HG03066 (cell line): ENCODE measurements at regions not wholly inside any gene's neighbourhood (a gene's known extent, or its start where the extent isn't known, plus 50 kb on each side); places are given as distances from the start of the nearest gene placed in this dataset.

Experiments
- ATAC-seq: cut with Tn5 transposase; IDR thresholded peaks from one replicate; pipeline ENCODE4 v1.9.1; 2021; ENCODE audit warnings: low read depth; ENCODE audit not compliant: unreplicated experiment

DNA sequence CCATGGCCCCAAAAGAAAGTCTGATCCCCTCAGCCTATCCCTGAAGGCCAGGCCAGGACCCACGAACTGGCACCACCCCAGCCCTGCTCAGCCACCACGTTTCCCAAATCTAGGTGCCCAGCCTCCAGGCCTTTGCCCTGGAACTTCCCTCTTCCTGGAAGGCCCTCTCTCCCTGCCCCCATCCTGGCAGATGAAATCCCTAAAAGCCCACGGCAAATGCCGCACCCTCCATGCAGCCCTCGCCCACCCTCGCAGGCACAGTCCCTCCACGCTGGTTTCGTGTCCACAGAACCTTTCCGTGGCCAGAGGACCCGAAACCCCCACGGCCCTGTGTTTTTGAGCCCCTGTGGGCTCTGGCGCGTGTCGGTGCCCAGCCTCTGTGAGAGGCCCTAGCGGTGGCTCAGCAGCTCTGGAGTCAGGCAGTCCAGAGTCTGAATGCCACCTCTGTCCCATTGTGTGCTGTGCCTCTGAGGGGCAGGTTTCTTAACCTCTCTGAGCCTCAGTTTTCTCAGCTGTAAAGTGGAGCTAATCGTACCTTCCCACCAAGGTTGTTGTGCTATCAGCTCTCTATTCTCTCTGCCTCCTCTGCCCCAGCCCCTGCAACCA lies 138.5 kb upstream of the IQSEC1 start:
- ATAC-seq, result no peak

DNA sequence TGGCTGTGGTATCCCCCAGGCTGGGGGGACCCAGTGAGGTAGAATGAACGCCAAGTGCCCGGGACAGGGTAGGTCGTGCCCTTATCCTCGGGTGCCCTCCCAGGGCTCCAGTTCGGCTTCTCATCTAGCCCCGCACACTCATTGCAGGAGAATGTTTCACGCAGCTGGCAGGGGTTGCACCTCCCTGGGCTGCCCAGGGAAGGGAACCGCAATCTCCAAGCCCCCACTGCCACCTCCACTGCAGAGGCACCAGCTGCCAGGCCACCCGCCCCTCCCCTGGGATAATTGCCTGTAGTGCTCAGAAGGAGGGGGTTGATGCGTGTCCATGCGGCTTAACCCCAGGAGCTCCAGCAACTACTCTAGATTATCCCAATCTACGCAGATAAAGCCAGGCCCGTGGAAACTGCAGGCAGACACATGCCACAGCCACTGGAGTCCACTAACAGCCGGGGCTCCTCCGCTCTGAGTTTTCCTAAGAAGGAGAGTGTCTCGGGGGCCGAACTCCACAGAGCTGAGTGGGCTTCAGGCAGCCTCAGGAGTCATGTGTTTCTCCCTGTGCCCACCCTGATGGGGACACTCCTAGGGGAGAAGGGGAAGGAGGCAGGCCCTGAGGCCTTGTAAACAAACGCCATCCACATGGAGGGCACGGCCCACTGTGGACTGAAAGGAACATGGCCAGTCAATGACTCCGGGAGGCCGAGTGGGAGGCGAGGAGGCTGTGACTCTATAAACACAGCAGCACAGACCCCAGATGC lies 137.2 kb upstream of the IQSEC1 start:
- no peak for ATAC-seq

DNA sequence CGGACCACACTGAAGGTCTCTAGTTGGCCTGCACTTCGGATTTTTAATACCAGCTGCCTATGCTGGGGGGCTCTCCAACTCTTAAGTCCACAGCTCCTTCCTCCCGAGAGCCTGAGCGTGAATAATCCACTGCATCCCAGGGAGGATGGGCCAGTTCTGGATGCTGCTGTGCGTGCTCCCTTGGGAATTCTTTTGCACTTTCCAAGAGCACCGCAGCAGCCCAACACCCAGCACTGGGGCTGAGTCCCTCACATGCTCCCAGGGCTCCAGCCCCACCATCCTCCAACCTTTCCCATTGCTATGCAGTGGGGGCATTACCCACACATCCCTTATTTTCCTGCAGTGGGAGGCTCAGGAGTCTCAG lies 136.4 kb upstream of the IQSEC1 start:
- ATAC-seq, result no peak

DNA sequence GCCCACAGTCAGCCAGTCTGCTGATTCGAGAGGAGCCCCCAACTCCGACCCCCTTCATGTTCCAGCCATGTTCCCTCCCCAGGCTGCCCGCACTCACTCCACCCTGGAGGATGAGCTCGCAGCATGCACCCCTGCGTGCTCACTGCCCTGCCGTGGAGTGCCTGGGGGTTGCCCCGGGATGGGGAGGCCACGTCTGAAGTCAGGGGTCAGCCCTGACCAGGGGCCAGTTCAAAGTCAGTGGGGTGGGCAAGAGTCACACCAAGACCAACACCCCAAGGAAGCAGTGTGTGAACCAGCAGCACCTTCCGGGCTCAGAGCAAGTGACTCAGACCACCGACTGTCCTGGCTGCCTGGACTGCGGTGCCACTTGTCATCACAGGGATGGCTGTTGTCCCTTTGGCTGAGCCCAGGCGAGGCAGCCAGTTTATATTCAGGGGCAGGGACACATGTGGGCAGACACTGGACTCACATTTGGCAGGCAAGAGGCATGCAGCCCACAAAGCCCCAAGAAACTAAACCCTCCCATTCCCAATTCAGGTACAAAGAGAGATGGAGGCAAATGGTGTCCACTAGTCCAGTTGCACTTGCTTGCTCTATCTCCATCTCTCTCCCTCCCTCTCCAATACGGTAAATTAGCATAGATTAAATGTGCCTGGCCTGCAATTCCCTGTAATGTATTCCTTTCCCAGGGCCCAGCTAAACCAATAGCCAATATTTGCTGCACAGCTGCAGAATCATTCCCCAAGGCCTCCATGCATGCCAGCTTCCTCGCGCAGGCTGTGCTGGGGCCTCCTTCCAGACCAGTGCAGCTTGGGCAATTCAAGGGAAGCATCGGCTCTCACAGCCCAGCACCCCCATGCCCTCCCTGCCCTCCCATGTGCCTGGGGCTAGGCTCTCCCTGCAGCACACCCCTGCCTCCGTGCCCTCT lies 135.7 kb upstream of the IQSEC1 start:
- no peak for ATAC-seq

DNA sequence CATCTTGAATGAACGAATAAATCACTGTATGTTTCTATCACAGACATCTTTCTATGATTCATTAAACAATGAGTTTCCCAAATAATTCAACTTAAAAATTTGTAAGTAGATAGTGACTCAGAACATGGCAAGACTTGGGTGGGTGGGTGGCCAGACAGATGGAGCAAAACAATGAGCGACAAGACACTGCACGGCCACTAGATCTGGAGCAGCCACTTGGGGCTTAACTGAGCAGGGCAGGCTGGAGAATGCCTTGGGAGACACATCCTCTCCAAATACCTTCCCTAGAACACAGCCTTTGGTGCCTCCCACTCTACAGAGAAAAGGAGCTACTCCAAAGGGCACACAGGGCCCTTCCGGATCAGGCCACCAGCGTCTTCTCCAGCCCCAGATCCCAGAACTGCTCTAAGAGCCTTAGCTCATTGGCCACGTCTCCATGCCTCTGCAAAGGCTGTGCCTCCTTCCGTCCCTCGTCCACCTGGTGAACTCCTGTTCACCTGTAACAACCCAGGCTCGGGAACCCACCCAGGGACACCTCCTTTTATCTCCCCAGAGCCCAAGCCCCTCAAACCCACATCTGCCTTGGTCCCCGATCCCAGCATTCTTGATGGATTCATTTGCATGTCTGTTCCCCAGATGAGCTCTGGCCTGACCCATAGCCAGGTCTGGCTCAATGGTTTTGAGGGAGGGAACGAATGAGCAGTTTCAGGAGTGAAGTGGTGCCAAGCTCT lies 134.9 kb upstream of the IQSEC1 start:
- no peak for ATAC-seq

DNA sequence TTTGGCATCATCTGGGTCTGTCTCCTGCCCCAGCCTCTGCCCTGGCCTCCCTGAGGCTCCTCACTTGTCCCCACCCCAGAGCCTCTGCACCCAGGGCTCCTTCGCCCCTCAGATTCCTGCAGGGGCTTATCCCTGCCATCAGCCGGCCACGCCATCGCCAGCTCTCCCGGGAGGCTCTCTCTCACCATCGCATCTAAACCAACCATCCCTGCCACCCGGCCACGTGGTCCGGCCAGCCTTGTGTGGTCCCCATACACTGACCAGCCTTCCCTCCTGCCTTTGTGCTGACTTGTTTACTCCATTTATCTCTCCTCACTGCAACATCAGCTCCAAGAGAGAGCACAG lies 134.3 kb upstream of the IQSEC1 start:
- ATAC-seq, result no peak

DNA sequence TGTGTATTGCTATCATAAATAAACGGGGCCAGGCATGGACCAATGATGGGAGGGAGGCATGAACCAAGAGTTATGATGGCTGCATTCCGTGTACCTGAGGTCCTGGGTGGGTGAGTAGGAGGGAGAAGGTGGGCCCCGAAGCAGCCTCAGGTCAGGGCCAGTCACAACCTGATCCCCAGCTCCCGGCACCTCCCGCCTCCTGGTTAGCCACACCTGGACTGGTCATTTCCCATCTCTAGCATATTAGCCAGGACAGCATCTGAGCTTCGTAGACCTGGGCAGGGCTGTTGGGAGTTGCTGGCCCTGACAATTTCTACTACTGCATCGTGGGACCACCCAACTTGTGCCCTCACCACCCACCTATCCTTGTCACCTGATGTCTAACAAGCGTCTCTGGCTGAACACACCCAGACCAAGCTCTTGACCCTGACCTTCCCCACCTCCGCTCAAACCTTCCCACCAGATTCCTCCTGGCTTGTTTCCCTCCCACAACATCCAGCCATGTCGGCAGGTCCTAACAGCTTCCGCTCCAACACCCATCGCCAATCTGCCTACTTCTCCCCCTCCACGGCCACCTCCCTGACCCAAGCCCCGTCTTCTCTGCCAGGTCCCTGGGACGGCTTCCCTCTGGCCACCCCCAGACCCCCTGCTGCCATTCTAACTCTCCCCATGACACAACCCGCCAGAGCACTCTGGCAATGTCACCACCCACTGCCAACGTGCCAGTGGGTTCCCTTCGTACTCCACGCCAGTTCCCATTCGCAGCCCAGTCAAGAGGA lies 133.8 kb upstream of the IQSEC1 start:
- no peak for ATAC-seq

DNA sequence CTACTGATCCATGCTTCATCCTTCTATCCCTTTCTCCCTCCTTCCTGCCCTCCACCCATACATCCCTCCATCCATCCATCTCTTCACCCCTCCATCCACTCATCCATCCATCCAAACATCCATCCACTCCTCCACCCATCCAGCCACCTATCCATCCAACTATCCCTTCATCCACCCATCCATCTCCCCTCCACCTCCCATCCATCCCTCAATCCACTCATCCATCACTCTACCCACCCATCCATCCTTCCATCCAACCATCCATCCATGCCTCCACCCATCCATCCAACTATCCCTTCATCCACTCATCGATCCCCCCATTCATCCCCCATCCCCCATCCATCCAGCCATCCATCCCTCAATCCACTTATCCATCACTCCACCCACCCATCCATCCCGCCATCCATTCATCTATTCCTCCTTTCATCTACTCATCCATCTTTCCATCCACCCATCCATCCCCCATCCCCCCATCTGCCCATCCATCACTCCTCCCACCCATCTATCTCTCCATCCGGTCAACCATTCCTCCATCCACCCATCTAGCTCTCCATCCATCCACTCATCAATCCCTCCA lies 132.4 kb upstream of the IQSEC1 start:
- no peak for ATAC-seq

DNA sequence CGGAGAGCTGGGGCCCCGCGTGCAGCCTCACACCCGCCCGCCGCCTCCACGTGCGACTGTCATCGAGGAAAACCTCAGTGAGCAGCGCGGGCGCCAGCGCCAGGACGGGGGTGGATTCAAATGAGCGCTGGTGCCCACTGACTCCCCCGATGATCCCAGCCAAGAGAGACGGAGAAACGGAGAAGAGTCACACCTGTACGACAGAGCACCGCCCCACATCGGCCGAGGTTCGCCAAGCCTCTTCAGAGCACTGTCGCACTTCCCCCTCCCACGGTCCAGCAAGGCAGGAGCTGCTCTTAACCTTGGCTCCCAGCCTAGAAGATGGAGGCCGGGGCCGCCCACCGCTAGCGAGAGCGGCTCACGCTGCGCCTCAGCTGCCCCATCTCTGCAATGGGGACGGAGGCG lies 130.9 kb upstream of the IQSEC1 start:
- ATAC-seq, result no peak

DNA sequence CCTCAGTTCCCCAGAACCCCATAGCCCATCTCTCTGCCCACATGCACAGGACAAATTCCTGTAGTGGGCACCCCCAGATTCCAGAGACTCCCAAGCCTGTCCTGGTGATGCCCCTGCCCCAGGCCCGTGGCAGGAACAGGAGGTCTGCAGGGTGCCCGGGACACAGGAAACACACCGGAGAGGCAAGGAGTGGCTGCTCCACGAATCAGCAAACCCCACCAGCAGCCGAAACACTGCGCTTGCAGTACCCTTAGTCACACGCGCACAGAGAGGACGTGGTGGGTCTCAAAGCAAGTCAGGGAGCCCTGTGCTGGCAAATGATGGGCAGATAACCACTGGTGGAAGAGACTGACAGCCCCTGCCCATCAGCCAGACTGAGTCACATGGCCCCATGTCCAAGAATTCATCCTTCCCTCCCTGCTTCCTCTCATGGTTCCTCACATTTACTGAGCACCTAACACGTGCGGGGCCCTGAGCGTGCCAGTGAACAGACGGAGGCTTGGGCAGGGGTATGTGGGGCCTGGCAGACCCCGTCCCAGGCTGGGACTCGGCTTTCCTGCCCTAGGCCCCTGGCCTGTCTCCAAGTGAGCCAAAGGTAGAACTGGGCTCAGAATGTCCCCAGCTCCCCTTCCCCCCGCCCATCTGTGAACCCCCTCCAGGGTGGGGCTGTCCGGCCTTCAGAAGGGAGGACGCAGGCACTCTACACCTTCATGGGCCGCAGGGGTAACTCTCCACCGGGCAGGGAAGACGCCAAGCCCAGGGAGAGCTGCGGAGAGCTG lies 130.4 kb upstream of the IQSEC1 start:
- ATAC-seq, result no peak

DNA sequence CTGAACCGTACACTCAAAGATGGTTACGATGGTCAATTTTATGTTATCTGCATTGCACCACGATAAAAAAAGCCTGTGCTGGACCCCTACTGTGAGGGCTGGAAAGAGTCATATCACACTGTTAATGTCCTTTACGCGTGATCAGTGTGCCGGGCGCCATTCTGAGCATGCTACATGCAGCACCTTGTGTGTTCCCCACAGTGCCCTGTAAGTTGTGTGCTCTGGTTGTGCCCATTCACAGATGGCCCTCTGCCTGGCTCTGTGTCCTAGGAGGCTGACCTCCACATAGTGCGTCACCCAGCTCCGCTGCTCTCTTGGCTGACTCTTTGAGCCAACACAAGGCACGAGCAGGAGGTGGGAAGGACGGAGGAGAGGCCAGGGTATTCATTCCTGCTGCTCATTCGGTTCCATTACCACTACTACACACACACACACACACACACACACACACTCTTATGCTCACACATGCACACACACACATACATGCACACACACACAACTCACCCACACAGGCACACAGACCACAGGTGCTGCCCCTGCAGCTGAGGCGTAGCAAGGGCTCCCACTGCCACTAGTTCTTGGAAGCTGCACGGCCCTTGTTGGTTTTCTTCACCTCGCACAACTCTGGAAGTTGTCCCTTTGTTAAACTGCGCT lies 129.6 kb upstream of the IQSEC1 start:
- no peak for ATAC-seq

DNA sequence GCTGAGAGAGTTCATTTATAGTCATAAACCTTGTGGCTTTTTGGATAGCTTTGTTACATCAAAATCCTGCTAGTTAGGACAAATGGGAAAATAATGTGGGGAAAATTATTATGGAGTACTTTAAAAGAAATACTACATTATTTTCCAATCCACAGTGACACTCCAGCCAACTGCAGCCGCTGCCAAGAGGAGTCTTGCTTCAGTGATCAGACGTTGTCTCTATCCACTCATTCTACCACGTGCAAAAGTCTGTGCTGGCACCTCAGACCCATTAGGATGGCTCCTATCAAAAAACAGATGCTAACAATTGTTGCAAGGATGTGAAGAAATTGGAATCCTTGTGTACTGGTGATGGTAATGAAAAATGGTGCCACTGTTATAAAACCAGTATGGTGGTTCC lies 128.6 kb upstream of the IQSEC1 start:
- no peak for ATAC-seq

DNA sequence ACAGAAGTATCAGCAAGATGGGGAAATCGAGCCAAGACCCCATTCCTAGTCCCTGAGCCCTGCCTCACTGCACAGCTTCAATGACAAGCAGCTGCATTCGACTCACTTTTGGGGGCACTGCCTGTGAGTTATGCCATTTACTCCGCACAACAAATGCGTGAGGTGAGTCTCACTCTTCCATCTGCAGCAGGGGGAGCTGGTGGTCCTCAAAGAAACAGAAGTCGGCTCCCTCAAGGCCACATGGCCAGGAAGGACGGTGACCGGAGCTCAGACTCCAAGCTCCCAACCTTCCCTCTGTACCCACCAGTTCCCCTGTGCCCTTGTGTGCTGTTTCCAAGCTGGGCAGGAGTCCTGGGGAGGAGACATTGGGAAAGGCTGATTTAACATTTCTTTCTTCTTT lies 127.7 kb upstream of the IQSEC1 start:
- ATAC-seq, result no peak

DNA sequence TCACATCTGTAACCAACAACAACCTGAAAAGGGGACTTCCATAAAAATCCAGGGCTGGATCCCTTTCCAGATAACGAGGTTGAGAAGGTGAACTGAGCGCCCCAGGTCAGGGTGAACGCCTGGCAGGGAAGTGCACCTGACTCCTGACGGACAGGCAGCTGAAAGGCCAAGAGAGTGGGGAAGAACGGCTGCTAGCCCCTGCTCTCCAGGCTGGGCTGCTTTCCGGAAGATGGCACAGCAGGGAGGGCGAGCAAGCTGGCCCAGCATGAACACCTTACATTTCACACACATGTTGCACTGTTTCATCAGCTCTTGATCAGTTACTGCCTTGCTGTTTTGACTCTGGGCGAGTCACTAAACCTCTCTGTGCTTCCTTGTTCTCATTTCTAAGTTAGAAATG lies 127.2 kb upstream of the IQSEC1 start:
- no peak for ATAC-seq

DNA sequence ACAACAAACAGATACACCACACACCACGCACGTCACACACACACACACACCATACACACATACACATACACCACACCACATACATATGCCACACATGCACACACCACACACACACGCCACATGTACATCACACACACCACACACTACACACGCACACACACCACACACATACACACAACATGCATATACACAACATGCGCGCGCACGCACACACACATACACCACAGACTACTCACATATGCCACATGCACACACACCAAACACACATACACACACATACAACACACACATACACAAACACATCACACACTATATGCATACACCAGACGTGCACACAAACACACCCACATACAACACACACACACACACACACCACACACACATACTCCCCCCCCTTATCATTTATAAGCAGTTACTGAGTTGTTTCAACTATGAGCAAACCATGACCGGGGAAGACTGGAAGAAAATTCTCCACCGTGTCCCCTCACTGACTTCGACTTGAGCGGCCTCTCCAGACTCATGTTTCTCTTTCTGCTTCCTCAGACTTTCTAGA lies 126.7 kb upstream of the IQSEC1 start:
- no peak for ATAC-seq

DNA sequence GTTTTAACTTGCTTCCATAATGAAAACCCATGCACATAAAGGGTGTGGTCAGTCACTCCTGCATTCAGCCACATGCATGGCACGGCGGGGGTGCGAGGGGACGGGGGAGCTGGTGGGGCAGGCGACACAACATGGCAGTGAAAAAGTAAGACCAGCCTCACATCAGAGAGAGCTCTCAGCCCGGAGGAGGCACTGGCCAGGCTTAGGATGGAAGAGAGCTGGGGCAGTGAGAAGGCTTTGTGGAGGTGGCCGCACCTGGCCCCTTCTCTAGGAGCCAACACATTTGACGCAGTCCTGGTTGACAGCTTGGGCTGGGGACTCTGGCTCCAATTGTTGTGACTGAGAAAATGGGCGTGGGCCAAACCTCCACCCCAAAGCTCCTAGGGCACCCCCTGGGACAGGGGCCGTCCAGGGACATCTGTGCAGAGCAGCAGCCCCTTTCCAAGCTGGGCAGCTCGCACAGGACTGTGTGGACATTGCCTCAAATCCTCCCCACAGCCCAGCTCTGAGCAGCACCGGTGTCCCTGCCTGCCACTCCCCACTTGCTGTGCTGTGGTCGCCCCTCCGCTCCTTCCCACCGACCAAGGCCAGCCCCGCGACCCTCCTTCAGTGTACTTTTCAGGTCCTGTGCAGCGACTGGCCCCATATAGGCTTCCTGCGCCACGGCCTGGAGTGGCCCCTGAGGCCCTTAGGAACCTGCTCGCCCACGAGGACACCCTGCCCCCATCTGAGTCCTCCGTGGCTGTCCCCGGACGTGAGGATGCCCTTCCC lies 126.0 kb upstream of the IQSEC1 start:
- no peak for ATAC-seq

DNA sequence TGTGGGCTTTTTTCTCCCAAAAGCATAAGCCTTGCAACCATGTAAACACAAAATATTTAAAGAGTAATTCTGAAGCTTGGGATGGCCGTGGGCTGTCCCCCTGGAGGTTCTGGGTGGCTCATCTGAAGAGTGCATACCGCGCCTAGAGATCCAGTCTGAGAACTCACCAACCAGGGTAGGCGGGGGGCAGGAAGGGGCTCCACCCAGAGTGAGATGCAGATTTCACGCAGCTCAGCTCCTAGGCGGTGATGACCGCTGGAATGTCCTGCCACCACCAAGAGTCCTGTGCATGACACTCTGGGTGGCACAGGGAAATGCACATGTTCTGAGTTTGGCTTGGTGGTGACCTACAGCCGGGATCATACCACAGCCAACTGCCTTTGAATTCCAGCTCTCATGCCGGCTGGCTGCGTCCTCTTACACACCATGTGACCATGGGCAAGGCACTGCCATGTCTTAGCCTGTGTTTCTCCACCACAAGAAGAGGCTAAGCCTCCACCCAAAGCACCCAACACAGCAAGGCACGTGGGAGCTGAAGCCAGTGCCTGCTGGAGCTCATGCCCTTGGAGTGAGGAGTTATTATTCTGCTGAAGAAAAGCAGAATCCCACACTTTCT lies 125.1 kb upstream of the IQSEC1 start:
- ATAC-seq, result no peak
